Endodermal cell (in vitro differentiated cells): ENCODE measurements at regions not wholly inside any gene's neighbourhood (a gene's known extent, or its start where the extent isn't known, plus 50 kb on each side); places are given as distances from the start of the nearest gene placed in this dataset.

Experiments used
- DNase-seq: peaks from one replicate; pipeline ENCODE4 v3.0.0-alpha.2; 2017
- H3K27ac ChIP-seq: 2 replicates; pipeline ENCODE4 v1.5.1; 2013; ENCODE audit warnings: mild to moderate bottlenecking, low read depth, low read length, moderate library complexity
- H3K27me3 ChIP-seq: 2 replicates; pipeline ENCODE4 v1.6.1; 2013; ENCODE audit warnings: mild to moderate bottlenecking, low read length, moderate library complexity; ENCODE audit not compliant: insufficient read depth, control insufficient read depth, poor library complexity, severe bottlenecking
- H3K36me3 ChIP-seq: 2 replicates; pipeline ENCODE4 v1.7.0; 2013; ENCODE audit warnings: mild to moderate bottlenecking, low read length, moderate library complexity; ENCODE audit not compliant: control insufficient read depth, insufficient read depth
- H3K4me1 ChIP-seq: one replicate; pipeline ENCODE4 v1.7.0; 2013; ENCODE audit warnings: low read length; ENCODE audit not compliant: control insufficient read depth, insufficient read depth
- H3K4me3 ChIP-seq: 2 replicates; pipeline ENCODE4 v1.5.1; 2013; ENCODE audit warnings: mild to moderate bottlenecking, low read length, moderate library complexity
- H3K9ac ChIP-seq: 2 replicates; pipeline ENCODE4 v1.6.1; 2013; ENCODE audit warnings: mild to moderate bottlenecking, low read length, moderate library complexity; ENCODE audit not compliant: poor library complexity, severe bottlenecking; ENCODE audit errors: extremely low read depth
- H3K9me3 ChIP-seq: 2 replicates; pipeline ENCODE4 v1.6.1; 2013; ENCODE audit warnings: mild to moderate bottlenecking, low read length, moderate library complexity; ENCODE audit not compliant: control insufficient read depth
- H3K27ac Mint-ChIP-seq: 2 replicates; pipeline ENCODE4 v1.8.0; 2020; ENCODE audit warnings: mixed read lengths
- H3K27me3 Mint-ChIP-seq: 2 replicates; pipeline ENCODE4 v1.8.0; 2021; ENCODE audit warnings: mild to moderate bottlenecking, mixed read lengths; ENCODE audit not compliant: insufficient read depth
- H3K36me3 Mint-ChIP-seq: 2 replicates; pipeline ENCODE4 v1.8.0; 2020; ENCODE audit warnings: low read depth, mixed read lengths
- H3K4me1 Mint-ChIP-seq: 2 replicates; pipeline ENCODE4 v1.8.0; 2020; ENCODE audit warnings: mixed read lengths
- H3K4me3 Mint-ChIP-seq: 2 replicates; pipeline ENCODE4 v1.8.0; 2020; ENCODE audit warnings: mild to moderate bottlenecking, moderate library complexity, mixed read lengths
- H3K9me3 Mint-ChIP-seq: 2 replicates; pipeline ENCODE4 v1.8.0; 2020; ENCODE audit warnings: mild to moderate bottlenecking, mixed read lengths
- WGBS, 2 experiments: methylation state at CpG; one replicate each; pipeline versions ENCODE4 v1.1.5 to v1.1.7; 2013; ENCODE audit warnings: missing lambda C conversion rate in 2 of 2, mixed read lengths in 1 of 2; ENCODE audit not compliant: insufficient coverage in 1 of 2, insufficient read length in 1 of 2; 5-methylcytosine and 5-hydroxymethylcytosine counted together
- TF ChIP-seq, protein P1 (sequence below): fragments of 200-600 bp; sonication (generic); conservative IDR thresholded peaks from 2 replicates; pipeline ENCODE4 v1.5.0; 2021; ENCODE audit warnings: antibody characterized with exemption, mild to moderate bottlenecking

DNA sequence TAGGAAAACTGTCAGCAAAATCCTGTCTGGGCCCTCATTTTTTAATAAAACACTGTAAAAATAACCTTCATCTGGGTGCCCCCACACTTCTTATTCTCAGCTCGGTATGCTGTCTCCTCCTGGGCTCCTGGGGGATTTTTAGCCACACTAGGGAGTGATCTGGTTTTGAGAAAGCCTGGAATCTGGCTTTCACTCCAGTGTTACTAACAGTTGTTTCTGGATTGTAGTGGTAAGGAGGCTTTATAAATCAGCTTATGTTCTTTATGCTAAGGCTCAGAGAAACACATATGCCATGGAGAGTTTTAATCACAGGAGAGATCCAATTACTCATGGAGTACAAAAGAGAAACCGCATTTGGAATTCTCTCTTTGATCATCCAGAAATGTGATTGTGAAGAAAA lies 744.3 kb upstream of the SOX11 start:
- Histone ChIP-seq H3K27ac (no peak overlapping the region), H3K36me3 (no peaks in the 10 kb centered on the region), H3K27me3 (no peaks in the 10 kb centered on the region), H3K4me3 (no peak overlapping the region), H3K9me3 (no peaks in the 10 kb centered on the region), H3K9ac (no peak overlapping the region), H3K4me1 (no peaks in the 10 kb centered on the region)
- H3K4me3 Mint-ChIP-seq = no peak overlapping the region
- H3K4me1 Mint-ChIP-seq = no peaks in the 10 kb centered on the region
- H3K27me3 Mint-ChIP-seq = no peaks in the 10 kb centered on the region
- TF ChIP-seq, protein P1, sequence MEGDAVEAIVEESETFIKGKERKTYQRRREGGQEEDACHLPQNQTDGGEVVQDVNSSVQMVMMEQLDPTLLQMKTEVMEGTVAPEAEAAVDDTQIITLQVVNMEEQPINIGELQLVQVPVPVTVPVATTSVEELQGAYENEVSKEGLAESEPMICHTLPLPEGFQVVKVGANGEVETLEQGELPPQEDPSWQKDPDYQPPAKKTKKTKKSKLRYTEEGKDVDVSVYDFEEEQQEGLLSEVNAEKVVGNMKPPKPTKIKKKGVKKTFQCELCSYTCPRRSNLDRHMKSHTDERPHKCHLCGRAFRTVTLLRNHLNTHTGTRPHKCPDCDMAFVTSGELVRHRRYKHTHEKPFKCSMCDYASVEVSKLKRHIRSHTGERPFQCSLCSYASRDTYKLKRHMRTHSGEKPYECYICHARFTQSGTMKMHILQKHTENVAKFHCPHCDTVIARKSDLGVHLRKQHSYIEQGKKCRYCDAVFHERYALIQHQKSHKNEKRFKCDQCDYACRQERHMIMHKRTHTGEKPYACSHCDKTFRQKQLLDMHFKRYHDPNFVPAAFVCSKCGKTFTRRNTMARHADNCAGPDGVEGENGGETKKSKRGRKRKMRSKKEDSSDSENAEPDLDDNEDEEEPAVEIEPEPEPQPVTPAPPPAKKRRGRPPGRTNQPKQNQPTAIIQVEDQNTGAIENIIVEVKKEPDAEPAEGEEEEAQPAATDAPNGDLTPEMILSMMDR = no peak
- DNase-seq = no peak
- 75 to 86% methylated on average over 1 to 2 of the region's 2 CpGs for WGBS, 2 experiments
- H3K9me3 Mint-ChIP-seq = peaks cover 1% of the 10 kb centered on the region
- no peak overlapping the region for H3K27ac Mint-ChIP-seq
- no peaks in the 10 kb centered on the region for H3K36me3 Mint-ChIP-seq

DNA sequence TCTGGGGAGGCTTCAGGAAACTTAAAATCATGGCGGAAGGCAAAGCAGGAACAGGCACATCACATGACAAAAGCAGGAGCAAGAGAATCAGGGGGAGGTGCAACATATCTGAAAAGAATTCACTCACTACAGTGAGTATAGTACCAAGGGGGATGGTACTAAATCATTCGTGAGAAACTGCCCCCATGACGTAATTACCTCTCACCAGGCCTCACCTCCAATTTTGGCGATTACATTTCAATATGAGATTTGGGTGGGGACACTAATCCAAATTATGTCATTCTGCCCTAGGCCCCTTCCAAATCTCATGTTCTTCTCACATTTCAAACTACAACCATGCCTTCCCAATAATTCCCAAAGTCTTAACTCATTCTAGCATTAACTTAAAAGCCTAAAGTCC lies 740.8 kb upstream of the SOX11 start:
- no peaks in the 10 kb centered on the region for H3K9me3 ChIP-seq
- no peaks in the 10 kb centered on the region for H3K27me3 ChIP-seq
- H3K36me3 ChIP-seq = no peaks in the 10 kb centered on the region
- Mint-ChIP-seq H3K27me3 (no peaks in the 10 kb centered on the region), H3K4me1 (no peaks in the 10 kb centered on the region), H3K9me3 (peaks cover 1% of the 10 kb centered on the region), H3K36me3 (no peaks in the 10 kb centered on the region), H3K27ac (no peak overlapping the region), H3K4me3 (no peak overlapping the region)
- H3K4me3 ChIP-seq = no peak overlapping the region
- no peak overlapping the region for H3K9ac ChIP-seq
- 97 to 100% methylated on average over 1 to 4 of the region's 4 CpGs for WGBS, 2 experiments
- TF ChIP-seq, protein P1 = no peak
- H3K27ac ChIP-seq = no peak overlapping the region
- no peak for DNase-seq
- no peaks in the 10 kb centered on the region for H3K4me1 ChIP-seq

DNA sequence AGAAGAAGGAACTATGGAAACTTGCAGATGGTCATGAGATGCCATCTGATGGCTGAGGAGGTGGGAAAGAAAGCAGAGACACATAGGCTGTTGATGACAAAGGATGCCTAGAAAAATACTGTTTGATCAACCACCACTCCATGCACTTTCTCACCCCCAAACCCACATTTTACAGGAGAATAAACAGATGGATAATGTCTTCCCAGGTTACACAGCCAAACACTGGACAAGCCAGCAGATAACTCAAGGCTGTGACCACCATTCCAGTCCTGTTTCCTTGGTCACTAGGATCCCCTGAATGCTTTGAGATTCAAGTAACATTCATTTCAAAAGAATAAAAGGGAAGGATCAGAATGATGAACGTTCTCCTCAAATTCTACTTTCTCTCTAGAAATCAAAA lies 733.0 kb upstream of the SOX11 start:
- H3K9ac ChIP-seq = no peak overlapping the region
- H3K36me3 Mint-ChIP-seq = no peaks in the 10 kb centered on the region
- H3K27ac ChIP-seq = no peak overlapping the region
- no peaks in the 10 kb centered on the region for H3K9me3 Mint-ChIP-seq
- H3K4me1 ChIP-seq = no peaks in the 10 kb centered on the region
- 100% methylated on average over 1 of the region's 1 CpG; no CpG with 5 or more reads in 1 of the 2 experiments for WGBS, 2 experiments
- H3K9me3 ChIP-seq = no peaks in the 10 kb centered on the region
- no peak for DNase-seq
- H3K4me3 ChIP-seq = no peak overlapping the region
- no peaks in the 10 kb centered on the region for H3K36me3 ChIP-seq
- H3K4me1 Mint-ChIP-seq = peaks cover 4% of the 10 kb centered on the region
- H3K4me3 Mint-ChIP-seq = no peak overlapping the region
- H3K27me3 ChIP-seq = no peaks in the 10 kb centered on the region
- H3K27ac Mint-ChIP-seq = no peak overlapping the region
- no peaks in the 10 kb centered on the region for H3K27me3 Mint-ChIP-seq
- TF ChIP-seq, protein P1 = no peak
